HG03139 (cell line): ENCODE measurements at regions not wholly inside any gene's neighbourhood (a gene's known extent, or its start where the extent isn't known, plus 50 kb on each side); places are given as distances from the start of the nearest gene placed in this dataset.
A peak's percentile ranks its signal among the peaks of the same experiment; 100 is the strongest.

Experiments used
- ATAC-seq: cut with Tn5 transposase; IDR thresholded peaks from one replicate; pipeline ENCODE4 v1.9.1; 2021; ENCODE audit not compliant: unreplicated experiment

DNA sequence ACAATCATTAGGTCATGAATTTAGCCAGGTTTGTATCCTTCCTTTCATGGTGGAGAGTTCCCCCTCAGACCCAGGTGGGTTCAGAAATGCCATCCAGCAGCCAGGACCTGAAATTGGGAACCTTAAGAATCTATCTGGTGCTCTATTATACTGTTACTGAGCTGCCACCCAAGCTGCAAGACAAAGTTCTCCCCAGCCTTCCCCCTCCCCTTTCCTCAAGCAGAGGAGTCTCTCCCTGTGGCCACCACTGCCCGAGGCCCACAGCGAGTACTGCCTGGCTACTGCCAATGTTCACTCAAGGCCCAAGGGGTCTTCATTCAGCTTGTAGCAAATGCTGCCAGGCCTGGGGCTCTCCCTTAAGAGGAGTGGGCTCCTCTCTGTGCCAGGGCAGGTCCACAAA is 133.8 kb downstream of the TMEM38B start:
- ATAC-seq: no peak

DNA sequence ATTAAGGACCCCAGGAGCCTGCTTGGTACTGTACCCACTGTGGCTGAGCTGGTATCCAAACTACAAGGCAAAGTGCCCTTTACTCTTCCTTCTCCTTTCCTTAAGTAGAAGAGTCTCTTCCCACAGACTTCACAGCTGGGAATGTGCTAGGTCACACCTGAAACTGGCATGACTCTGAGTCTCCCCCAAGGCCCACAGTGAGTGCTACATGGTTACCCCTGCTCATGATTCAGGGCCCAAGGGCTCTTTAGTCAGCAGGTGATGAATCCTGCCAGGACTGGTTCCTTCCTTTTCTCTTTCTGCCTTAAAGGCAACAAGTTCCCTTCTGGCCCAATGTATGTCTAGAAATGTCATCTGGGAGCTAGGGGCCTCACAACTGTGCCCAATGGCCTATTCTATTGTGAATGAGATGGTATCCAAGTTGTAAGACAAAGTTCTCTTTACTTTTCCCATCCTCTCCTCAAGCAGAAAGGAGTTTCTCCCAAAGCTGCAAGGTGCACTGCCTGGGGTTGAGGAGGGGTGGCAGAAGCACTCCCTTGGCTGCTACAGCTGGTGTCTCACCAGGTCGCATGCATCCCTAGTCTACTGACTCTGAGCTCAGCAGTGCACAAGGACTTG is 134.4 kb downstream of the TMEM38B start:
- no peak for ATAC-seq

DNA sequence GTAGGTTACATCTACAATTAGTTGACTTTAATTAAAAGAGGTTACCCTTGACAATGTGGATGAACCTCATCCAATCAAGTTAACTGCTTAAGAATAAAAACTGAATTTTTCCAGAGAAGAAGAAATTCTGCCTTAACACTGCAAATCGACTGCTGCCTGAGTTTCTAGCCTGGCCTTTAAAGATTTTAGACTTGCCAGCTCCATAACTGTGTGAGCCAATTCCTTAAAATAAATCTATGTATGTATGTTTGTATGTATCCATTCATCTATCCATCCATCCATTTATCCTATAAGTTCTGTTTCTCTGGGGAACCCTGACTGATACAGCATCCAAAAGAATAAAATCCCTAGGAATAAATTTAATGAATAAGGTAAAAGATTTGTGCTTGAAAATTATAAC is 136.1 kb downstream of the TMEM38B start:
- ATAC-seq: no peak

DNA sequence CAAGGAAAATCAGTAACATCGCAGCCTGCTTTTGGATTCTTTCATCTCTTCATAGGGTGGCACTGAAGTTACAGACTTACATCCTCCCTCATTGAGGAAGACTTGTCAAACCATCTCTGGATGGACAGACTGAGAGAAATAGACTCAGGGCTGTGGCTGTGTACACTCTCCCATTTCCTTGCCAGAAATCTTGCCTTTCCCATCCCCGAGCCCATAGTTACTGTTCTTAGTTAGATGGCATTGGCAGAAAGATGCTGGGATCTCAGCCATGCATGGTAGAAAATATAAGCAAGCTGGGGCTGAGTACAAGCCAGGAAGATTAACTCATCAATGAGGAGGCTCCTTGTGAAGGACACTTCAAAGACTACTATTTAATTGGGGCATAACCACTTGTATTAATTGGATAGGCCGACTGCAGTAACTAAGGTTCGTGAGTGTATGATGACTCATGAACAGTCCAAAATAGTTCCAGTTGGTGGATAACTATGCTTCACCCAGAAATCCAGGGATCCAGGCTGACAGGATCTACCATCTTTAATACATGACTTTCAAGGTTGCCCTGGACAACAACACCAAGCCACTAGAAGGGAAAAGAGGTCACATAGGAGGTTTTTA is 137.9 kb downstream of the TMEM38B start:
- no peak for ATAC-seq

DNA sequence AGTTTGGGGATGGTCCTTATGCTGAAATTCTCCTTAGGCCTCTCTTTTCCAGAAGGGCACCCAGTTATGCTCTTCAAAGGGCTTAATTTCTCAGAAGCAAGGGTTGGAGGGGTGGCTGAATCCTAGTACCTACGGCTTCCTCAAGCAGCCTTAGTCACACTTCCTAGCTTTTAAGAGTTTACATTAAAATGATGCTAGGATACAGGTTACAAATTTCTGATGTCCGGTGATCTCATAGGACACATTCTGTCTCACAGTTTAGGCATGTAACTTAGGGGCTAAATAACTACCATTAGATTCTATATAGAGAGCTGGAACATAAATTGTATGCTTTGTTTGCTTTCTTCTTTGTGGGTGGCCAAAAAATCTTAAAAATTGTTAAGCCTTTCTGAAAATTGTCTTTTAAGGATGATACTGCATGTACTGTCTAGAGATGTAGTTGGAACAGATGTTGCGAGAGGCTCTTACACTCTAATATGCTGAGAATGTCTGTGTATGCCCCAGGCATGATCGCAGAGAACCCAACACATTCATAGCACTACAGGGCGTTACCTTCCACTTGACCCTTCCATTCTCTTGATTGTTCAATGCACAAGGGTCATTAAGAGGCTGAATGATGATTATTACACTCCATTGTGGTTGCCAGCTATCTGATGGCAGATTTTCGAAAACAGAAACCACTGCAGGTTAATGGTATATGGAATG is 139.1 kb downstream of the TMEM38B start:
- no peak for ATAC-seq

DNA sequence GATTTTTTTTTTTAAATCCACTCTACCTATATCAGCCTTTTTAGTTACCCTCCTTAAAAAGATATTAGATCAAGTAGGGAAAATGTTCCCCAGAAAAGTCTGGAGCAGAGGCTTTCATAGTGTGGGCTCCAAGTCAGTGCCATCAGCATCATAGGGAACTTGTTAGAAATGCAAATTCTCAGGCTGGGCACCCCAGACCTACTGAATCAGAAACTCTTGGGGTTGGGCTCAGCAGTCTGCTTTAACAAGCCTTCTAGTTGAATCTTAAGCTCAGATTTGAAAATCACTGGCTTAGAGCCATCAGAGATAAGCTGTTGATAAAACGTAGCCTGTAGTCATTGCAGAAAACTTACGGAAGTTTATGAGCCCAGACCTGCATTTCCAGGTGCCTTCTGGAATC is 140.1 kb downstream of the TMEM38B start:
- ATAC-seq: no peak

DNA sequence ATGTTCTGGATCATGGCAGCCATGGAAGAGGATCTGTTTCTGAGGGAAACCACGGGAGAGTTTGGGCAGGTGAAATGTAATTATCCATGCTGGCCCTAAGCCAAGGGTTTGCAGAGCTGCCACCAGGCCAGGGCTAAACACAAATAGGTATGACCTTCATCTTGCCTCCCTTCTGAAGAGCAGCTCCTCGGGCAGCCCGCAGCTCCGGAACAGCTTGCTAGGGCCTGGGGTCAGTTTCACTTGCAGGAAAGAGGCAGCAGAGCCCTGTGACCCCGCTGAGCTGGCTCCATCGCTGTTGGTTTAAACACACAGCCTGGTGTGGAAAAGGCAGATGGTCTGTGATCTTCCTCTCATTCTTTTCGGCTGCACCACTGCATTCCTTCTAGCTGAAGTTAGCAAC is 141.4 kb downstream of the TMEM38B start:
- ATAC-seq: no peak

DNA sequence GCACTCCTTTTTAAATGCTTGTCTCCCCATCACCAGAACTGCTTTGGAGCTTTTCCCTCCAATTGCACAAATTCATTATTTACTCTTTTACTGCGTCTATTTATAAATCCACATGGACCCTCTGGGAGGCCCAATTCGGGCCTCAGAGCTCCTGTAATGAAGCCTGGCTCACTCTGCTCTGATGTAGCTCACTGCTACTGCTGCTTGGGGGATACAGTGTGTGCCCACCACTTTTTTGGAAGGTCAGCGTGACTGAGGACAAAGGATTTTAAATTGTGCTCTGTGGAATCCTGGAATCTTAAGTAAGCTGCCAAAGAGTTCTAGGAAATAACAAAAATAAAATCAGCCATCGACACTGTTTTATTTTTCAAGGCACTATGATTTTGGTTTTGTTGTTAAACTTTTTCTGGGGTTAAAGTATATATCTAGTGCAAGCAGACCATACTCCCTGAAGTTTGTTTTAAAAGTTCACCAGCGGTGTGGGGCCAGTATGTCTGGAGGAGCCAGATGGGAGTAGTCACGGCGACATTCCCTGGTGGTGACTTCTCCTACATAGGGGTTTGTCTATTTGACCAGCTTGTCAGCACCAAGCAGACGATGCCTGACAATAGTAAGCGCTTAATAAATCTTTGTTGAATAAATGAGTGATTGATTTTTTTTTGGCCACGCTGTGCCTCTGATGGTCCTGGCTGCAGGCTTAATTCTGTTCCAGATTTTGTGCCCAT is 142.8 kb downstream of the TMEM38B start:
- ATAC-seq: no peak

DNA sequence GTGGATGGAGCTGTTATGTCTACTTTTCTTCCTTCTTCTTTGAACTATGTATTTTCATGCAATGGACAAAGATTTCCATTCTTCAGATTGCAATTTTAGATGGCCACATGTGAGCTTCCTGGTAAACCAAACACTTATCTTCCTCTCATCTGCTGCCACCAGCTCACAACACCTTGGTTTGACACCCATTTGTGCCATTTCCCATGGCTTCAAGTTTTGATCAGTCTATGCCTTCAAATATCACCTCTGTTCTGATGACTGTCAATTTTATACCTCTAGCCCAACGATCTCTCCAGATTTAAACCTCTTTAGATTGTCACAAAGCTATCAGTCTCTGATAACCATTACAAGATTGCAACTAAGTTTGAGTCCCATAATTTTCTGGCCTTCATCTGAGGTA is 147.2 kb downstream of the TMEM38B start:
- no peak for ATAC-seq

DNA sequence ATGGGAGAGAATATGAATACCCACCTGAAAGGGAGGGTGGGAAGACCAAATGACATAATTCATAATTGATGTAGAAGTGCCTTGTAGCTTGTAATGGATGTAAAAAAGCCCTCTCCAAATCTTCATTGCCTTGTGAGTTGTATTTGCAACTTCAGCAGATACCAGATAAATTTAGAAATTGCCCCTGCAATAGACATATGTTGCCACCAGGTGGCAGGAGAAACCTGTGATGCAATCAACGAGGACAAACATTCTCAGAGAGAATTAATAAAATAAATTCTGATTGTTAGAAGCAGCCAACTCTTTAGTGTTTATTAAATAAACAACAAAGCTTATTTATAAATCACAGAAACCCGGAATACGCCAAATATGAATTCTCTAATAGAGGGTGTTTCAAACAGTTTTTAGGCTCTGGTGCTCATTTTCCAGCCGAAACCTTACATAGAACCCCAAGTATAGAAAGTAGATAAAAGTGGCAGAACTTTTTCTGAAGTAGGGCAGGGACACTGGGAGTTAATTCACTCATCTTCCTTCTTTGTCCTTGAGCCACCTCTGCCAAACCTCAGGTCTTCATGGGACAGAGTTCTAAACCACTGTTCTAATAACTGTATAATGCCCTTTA is 147.8 kb downstream of the TMEM38B start:
- ATAC-seq: no peak

DNA sequence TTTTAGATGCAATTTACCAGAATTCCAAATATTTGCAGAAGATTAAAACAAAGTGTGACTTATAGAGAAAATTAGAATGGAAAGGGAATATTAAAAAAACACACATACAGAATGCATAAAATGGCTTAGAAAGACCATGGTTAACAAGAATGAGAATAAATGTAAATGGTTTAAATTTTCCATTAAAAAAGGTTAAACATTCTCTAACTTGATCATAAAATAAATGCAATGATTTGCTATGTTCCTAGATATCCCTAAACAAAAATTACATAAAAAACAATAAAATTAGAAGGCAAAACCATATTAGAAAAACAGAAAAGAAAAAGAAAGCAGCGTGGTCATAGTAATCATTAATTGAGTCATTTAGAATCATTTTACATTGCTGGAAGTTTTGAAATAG is 152.5 kb downstream of the TMEM38B start:
- ATAC-seq: no peak

DNA sequence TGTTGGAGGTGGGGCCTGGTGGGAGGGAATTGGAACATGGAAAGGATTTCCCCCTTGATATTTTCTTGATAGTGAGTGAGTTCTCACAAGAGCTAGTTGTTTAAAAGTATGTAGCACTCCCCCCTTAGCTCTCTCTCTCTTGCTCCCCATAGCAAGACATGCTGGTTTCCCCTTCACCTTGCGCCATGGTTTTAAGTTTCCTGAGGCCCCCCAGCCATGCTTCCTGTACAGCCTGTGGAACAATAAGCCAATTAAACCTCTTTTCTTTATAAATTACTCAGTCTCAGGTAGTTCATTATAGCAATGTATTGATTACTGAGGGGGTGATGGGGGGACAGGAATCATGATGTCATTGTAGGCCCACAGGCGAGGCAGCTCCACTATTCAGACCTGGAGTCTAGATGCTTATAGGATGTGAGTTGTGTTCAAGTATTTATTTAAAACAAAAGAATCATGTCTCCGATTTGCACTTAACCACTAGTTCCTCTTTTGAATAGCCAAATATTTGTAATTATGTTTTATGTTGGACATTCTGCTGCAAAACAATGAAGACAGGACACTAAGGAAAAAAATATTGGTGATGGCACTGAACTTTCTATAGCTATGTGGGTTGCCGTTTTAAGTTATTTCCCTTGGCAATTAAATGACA is 156.6 kb downstream of the TMEM38B start:
- no peak for ATAC-seq

DNA sequence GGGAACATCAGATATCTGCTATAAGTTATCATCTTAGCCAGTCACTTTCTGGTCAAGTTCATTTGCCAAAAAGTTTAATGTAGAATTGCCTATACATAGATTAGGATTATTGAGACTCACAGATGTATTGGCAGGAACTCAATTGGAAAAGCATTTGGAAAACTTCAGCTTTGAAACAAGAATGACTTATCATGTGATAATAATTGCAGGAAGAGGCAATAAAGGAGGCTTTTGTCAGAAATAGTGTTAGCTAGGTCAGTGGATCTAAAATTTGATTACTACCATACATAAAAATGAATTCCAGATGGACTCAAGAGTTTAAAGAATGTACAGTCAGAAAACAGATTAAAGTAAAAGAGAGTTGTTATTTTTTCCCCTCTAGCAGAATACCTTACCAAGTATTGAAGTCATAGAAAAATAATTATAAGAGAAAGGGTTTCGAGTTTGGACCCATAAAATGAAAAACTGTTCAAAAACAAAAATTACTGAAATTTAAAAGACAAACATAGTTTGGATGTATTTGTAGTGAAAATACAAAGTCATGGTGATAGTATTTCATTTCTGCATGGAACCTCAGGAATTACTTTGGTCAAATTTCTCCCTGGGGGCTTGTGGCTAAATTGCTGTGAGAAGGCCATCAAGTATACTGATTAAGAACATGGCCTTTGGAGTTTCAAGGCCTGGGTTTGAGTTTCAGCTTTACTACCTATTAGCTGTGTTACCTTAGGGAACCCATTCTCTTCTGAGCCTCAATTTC is 159.9 kb downstream of the TMEM38B start:
- ATAC-seq: no peak

DNA sequence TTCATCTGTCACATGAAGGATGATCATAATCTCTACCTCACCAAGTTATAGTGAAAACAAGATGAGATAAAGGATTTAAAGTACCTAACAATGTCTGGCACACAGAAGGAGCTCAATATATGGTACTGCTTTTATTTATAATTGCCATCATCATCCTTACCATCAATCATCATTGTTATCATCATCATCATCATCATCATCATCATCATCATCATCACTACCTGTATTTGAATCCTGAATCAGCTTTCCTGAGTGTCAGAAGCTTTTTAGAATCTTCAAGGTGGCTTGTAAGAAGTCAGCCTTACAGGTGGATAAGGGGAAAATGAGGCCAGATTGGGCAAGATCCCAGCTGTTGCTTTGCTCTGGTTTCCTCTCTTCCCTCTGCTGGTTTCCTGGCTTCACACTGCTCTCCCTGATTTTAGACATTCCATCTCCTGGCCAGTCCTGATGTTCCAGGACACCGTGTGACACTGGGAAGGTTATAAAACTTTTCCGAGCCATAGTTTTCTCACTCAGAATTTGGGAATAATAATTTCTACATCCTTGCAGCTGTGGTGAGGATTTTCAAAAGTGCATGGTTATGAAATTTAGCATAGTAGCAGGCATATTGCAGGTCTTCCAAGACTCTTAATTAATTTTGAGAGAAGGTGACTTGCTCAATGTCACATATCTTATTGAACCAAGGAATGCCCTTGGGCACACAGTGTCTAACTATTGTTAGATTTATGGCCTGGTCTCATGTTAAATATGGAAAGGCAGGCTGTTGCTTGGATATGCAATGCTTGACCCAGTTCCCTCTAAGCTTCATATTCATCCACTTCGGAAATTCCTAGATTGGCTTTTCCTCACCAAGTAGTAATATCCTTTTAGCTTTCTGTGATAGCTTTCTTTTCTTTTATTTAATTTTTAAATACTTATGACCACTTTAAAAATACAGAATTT is 160.7 kb downstream of the TMEM38B start:
- no peak for ATAC-seq

DNA sequence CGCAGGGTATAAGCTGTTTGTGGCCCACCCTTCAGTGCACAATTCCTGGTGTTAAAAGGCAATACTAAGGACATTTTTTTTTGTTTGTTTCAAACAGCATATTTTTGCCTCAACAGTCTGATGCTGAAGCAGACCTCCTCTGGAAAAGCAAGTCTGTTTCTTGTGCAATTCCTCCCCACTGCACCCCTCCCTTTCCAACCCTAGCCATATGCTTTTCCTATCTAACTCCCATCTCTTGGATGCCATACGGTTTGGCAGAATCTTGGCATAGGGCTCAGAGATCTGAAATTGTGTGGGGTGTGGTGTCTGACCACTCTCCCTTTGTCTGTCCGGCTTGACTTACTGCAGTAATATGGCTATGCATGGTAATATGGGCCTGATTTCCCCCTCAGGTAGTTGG is 161.6 kb downstream of the TMEM38B start:
- ATAC-seq: no peak

DNA sequence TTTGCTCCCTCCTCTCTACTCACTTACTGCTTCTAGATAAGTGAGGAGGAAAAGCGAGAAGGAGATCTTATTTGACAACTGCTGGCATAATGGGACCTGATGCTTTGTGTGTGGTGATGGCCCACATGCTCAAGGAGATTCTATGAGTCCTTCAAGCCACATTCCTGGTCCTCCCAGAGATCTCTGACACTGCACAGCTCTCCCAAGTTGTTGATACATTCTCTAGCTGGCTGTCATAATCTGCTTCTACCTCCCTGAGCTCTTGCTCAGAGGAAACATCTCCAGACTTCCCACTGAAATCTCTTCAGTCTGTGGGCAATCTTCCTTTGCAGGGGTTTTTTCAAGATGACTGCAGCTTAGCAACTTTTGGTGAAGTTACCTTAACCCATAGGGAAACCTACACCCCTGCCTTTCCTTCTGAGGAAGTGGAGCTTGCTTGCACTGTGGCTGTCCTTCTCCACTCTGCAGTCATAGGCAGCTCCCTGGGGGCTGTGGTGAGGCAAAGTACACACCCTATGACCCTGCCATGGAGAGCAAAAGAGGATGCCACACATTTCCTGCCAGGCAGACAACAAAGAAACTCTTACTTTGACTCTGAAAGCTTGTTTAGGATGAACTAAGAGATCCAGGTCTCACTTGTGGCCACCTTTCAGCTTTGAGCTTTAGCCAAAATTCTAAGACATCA is 163.8 kb downstream of the TMEM38B start:
- peak; percentile 69 for ATAC-seq

DNA sequence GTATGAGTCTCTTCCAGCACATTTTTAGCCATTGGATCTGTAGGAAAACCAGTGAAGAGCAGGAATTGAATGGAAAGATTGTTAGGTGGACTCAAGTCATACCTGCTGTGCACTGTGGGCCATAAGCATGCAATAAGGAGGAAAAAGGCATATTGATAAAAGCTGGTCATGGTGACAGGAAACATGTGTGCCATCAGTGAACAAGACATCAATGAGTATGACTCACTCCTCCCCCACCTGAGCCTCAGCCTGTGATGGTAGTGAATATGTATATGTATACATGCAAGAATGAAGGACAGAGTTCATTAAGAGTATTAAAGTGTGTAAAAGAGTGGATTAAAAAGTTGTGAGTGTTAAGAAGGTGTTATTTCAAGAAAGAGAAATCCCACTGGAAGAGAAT is 164.5 kb downstream of the TMEM38B start:
- ATAC-seq: no peak

DNA sequence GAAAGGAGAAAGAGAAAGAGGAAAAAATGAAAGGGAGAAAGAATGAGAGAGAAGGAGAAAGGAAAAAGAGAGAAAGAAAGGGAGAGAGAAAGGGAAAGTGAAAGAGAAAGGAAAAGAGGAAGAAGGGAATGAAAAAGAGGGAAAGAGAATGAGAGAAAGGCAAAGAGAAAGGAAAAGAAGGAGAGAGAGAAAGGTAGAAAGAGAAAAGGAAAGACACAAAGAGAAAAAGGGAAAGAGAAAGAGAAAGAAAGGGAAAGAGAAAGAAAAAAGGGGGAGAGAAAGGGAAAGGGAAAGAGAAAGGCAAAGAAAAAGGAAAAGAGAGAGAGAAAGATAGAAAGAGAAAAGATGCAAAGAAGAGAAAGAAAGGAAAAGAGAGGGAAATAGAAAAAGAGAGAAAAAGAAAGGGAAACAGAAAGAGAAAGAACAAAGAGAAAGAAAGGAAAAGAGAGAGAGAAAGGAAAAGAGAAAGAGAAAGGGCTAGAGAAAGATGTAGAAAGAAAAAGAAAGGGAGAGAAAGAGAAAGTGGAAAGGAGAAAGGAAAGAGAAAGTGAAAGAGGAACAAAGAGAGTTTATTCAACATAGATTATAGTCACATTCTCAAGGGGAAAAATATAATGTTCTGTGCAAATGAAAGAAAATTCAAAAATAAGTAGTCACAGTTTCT is 165.2 kb downstream of the TMEM38B start:
- no peak for ATAC-seq
